ENCODE measurements at regions not wholly inside any gene's neighbourhood (a gene's known extent, or its start where the extent isn't known, plus 50 kb on each side); places are given as distances from the start of the nearest gene placed in this dataset.

DNA sequence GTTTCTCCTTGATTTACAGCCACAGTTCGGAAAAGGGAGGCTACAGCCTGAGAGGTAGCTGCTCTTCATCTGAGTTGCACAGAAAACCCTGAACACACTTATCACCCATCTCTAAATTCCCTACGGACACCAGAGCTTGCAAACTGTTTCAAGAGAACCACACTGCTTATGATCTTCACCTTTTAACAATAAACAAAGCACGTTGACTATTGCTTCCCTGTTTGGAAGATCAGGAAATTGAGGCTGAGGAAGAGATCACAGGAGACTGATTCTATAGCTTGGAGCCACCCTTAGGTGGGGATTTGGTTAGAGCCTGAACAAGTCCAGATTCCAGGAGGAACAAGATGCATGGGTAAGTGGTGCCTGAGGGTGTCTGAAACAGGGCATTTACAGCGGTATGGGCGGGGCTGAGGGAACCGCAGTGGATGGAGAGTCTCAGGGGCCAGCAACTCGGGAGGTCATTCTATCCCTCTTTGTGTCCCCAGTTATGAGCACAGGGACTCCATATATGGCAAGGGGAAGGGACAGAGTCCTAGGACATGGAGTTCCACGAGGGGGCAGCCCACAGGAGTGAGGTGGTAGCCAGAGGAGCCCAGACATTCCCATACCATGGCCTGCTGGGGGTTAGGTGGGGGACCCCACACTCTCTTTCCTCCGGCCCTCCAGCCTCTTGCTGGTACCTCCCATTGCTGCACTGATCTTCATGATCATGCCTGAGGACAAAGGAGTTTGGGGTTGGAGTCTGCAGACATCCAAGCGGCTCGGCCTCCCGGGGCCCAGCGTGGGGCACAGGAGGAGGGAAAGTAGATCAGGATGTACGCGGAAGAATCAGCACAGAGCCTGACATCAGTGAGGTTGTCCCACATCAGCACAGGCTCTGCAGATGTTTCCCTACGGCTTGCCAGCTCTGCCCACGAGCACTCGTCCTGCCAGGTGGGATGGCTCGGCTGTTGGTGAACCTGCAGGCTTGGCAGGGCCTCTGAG is 162.3 kb upstream of the ZNF536 start:
- H3K36me3 ChIP-seq (ENCODE audit: control insufficient read depth, insufficient read depth, low read length) = no peaks in the 10 kb centered on the region
- no peaks in the 10 kb centered on the region for H3K4me1 ChIP-seq (ENCODE audit: control insufficient read depth, insufficient read depth, low read length)
- H3K27ac ChIP-seq (ENCODE audit: insufficient read depth, low read depth, low read length, poor library complexity, severe bottlenecking) = no peak overlapping the region
- no peak overlapping the region for H3K4me3 ChIP-seq (ENCODE audit: insufficient read depth, low read depth, low read length)
- H3K27me3 ChIP-seq (ENCODE audit: control insufficient read depth, insufficient read depth, low read length, poor library complexity, severe bottlenecking) = no peaks in the 10 kb centered on the region
- WGBS, 2 experiments = 85% methylated on average over 19 of the region's 19 CpGs
- no peaks in the 10 kb centered on the region for H3K9me3 ChIP-seq (ENCODE audit: control insufficient read depth, low read length)

DNA sequence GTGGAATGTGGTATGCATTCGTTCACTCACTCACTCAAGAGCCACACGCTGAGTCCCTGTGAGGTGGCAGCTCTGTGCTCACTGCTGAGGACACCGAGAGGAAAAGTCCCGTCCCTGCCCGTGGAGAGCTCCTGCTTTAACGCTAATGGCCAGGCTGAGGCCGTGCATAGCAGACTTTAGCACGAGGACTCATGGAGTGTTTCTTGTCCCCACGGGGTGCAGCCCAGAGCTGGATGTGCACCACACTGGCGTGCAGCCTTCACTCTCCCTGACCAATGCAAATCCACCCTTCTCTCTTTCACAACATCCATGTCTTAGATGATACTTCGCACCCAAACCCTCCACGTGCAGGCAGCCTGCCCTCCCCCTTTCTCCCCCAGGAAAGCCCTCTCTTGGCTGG is 159.6 kb upstream of the ZNF536 start:
- 80 to 86% methylated on average over 12 of the region's 12 CpGs for WGBS, 2 experiments
- H3K4me3 ChIP-seq (ENCODE audit: insufficient read depth, low read depth, low read length) = no peak overlapping the region
- H3K9me3 ChIP-seq (ENCODE audit: control insufficient read depth, low read length) = no peaks in the 10 kb centered on the region
- H3K4me1 ChIP-seq (ENCODE audit: control insufficient read depth, insufficient read depth, low read length) = no peaks in the 10 kb centered on the region
- no peaks in the 10 kb centered on the region for H3K36me3 ChIP-seq (ENCODE audit: control insufficient read depth, insufficient read depth, low read length)
- H3K27ac ChIP-seq (ENCODE audit: insufficient read depth, low read depth, low read length, poor library complexity, severe bottlenecking) = no peak overlapping the region
- no peaks in the 10 kb centered on the region for H3K27me3 ChIP-seq (ENCODE audit: control insufficient read depth, insufficient read depth, low read length, poor library complexity, severe bottlenecking)

DNA sequence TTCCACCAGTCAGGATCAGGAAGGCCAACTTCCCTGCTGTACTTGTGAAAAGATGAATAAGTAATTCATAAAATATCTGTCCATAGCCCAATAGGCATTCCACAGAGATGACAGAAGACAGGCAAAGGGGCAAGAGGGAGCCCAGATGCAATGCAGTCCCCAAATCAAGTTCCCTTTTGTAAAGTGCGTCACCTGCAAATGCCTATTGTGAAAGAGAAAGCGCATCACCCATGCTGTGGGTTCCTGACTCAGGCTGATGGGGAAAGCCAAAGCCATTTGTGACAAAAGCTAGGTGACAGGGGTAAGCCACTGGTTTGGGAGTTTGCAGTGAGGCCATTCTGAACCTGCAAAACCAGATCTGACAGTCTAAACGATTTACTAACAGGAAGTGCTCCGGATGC is 157.5 kb upstream of the ZNF536 start:
- Histone ChIP-seq H3K9me3 (ENCODE audit: control insufficient read depth, low read length) (no peaks in the 10 kb centered on the region), H3K27me3 (ENCODE audit: control insufficient read depth, insufficient read depth, low read length, poor library complexity, severe bottlenecking) (no peaks in the 10 kb centered on the region), H3K36me3 (ENCODE audit: control insufficient read depth, insufficient read depth, low read length) (no peaks in the 10 kb centered on the region), H3K4me1 (ENCODE audit: control insufficient read depth, insufficient read depth, low read length) (no peaks in the 10 kb centered on the region), H3K4me3 (ENCODE audit: insufficient read depth, low read depth, low read length) (no peak overlapping the region), H3K27ac (ENCODE audit: insufficient read depth, low read depth, low read length, poor library complexity, severe bottlenecking) (no peak overlapping the region)
- WGBS, 2 experiments = 67 to 74% methylated on average over 4 of the region's 4 CpGs

DNA sequence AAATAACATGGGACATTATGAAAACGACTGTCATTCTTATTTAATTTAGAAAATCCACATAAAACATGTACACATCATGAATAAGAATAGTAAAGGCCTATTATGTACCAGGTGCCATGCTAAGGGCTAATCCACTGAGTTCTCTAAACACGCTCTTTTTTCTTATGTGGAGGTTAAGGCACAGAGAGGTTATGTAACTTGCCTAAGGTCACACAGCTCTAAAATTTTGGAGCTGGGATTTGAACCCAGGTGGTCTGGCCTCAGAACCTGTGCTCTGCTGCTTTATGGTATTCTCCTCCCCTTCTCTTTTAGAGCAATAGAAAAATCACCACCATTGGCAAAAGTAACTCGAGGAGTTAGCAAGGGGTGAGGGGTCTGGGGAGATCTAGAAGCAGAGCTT is 156.9 kb upstream of the ZNF536 start:
- H3K4me1 ChIP-seq (ENCODE audit: control insufficient read depth, insufficient read depth, low read length) = no peaks in the 10 kb centered on the region
- 84 to 99% methylated on average over 3 of the region's 3 CpGs for WGBS, 2 experiments
- no peaks in the 10 kb centered on the region for H3K27me3 ChIP-seq (ENCODE audit: control insufficient read depth, insufficient read depth, low read length, poor library complexity, severe bottlenecking)
- no peaks in the 10 kb centered on the region for H3K9me3 ChIP-seq (ENCODE audit: control insufficient read depth, low read length)
- no peak overlapping the region for H3K27ac ChIP-seq (ENCODE audit: insufficient read depth, low read depth, low read length, poor library complexity, severe bottlenecking)
- H3K4me3 ChIP-seq (ENCODE audit: insufficient read depth, low read depth, low read length) = no peak overlapping the region
- H3K36me3 ChIP-seq (ENCODE audit: control insufficient read depth, insufficient read depth, low read length) = no peaks in the 10 kb centered on the region

- Histone ChIP-seq H3K4me3 (ENCODE audit: insufficient read depth, low read depth, low read length) (no peak overlapping the region), H3K4me1 (ENCODE audit: control insufficient read depth, insufficient read depth, low read length) (no peaks in the 10 kb centered on the region), H3K36me3 (ENCODE audit: control insufficient read depth, insufficient read depth, low read length) (no peaks in the 10 kb centered on the region), H3K27ac (ENCODE audit: insufficient read depth, low read depth, low read length, poor library complexity, severe bottlenecking) (no peak overlapping the region), H3K27me3 (ENCODE audit: control insufficient read depth, insufficient read depth, low read length, poor library complexity, severe bottlenecking) (peaks cover 4% of the 10 kb centered on the region), H3K9me3 (ENCODE audit: control insufficient read depth, low read length) (no peaks in the 10 kb centered on the region)
- WGBS, 2 experiments = 85 to 93% methylated on average over 4 of the region's 4 CpGs
Observed at GRCh38 chr19:30216453-30216852, 155.7 kb upstream of the ZNF536 start.

- H3K27ac ChIP-seq (ENCODE audit: insufficient read depth, low read depth, low read length, poor library complexity, severe bottlenecking) = no peak overlapping the region
- H3K9me3 ChIP-seq (ENCODE audit: control insufficient read depth, low read length) = no peaks in the 10 kb centered on the region
- no peaks in the 10 kb centered on the region for H3K4me1 ChIP-seq (ENCODE audit: control insufficient read depth, insufficient read depth, low read length)
- H3K27me3 ChIP-seq (ENCODE audit: control insufficient read depth, insufficient read depth, low read length, poor library complexity, severe bottlenecking) = peaks cover 14% of the 10 kb centered on the region
- H3K36me3 ChIP-seq (ENCODE audit: control insufficient read depth, insufficient read depth, low read length) = no peaks in the 10 kb centered on the region
- 89 to 90% methylated on average over 5 of the region's 5 CpGs for WGBS, 2 experiments
- no peak overlapping the region for H3K4me3 ChIP-seq (ENCODE audit: insufficient read depth, low read depth, low read length)
Observed at GRCh38 chr19:30217461-30217860, 154.7 kb upstream of the ZNF536 start.

DNA sequence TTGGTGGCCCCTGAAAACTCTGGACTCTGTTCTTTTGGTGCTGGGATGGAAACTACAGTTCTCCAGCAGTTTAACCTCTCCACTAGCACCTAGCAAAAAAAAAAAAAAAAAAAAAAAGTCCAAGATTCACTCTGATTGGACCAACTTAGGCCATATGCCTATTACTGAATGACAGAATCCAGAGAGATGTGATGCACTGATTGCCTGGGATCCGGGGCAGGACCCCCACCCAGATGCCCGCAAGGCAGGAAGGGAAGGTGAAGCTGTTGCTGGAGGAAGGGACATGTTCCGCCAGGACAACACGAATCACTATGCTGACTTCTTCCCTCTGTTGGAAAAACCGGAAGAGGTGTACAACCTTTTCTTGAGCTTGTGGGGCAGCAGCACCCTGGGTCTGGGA is 152.5 kb upstream of the ZNF536 start:
- WGBS, 2 experiments = 93 to 94% methylated on average over 5 of the region's 5 CpGs
- peaks cover 37% of the 10 kb centered on the region for H3K27me3 ChIP-seq (ENCODE audit: control insufficient read depth, insufficient read depth, low read length, poor library complexity, severe bottlenecking)

GRCh38 chr19:30221176-30221575 is 151.0 kb upstream of the ZNF536 start:
- WGBS, 2 experiments = 92 to 94% methylated on average over 6 of the region's 6 CpGs
- H3K27me3 ChIP-seq (ENCODE audit: control insufficient read depth, insufficient read depth, low read length, poor library complexity, severe bottlenecking) = peaks cover 51% of the 10 kb centered on the region
- H3K9me3 ChIP-seq (ENCODE audit: control insufficient read depth, low read length) = no peaks in the 10 kb centered on the region
- no peak overlapping the region for H3K4me3 ChIP-seq (ENCODE audit: insufficient read depth, low read depth, low read length)
- H3K4me1 ChIP-seq (ENCODE audit: control insufficient read depth, insufficient read depth, low read length) = peaks cover 7% of the 10 kb centered on the region
- H3K36me3 ChIP-seq (ENCODE audit: control insufficient read depth, insufficient read depth, low read length) = no peaks in the 10 kb centered on the region
- H3K27ac ChIP-seq (ENCODE audit: insufficient read depth, low read depth, low read length, poor library complexity, severe bottlenecking) = no peak overlapping the region

More for the DNA sequence above, 152.5 kb upstream of the ZNF536 start:
- H3K9me3 ChIP-seq (ENCODE audit: control insufficient read depth, low read length) = no peaks in the 10 kb centered on the region
- H3K4me3 ChIP-seq (ENCODE audit: insufficient read depth, low read depth, low read length) = no peak overlapping the region
- no peaks in the 10 kb centered on the region for H3K36me3 ChIP-seq (ENCODE audit: control insufficient read depth, insufficient read depth, low read length)
- H3K4me1 ChIP-seq (ENCODE audit: control insufficient read depth, insufficient read depth, low read length) = no peaks in the 10 kb centered on the region
- no peak overlapping the region for H3K27ac ChIP-seq (ENCODE audit: insufficient read depth, low read depth, low read length, poor library complexity, severe bottlenecking)

DNA sequence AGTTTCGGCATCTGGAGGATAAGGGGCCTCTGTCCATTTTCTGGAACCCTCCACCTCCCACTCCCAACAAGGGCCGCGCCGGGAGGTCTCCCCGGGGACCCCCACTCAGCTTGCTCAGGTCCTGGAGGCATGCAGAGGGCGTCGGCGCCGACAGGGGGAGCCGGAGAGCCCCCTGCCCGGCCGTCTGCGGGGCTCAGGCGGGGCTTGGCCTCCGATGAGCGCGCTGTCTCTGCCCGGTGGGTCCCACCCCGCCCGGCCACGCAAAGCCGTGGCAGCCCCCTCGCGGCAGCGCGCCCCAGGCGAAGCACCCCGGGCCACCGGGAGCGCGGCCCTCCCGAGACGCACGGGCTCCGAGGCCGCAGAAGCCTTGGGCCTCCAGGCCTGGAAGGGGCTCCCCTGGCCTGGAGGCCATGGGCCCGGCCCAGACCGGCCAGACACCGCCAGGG is 149.7 kb upstream of the ZNF536 start:
- H3K9me3 ChIP-seq (ENCODE audit: control insufficient read depth, low read length) = no peaks in the 10 kb centered on the region
- no peak overlapping the region for H3K27ac ChIP-seq (ENCODE audit: insufficient read depth, low read depth, low read length, poor library complexity, severe bottlenecking)
- peaks cover 64% of the 10 kb centered on the region for H3K27me3 ChIP-seq (ENCODE audit: control insufficient read depth, insufficient read depth, low read length, poor library complexity, severe bottlenecking)
- H3K4me3 ChIP-seq (ENCODE audit: insufficient read depth, low read depth, low read length) = no peak overlapping the region
- WGBS, 2 experiments = 4% methylated on average over 39 of the region's 39 CpGs
- H3K4me1 ChIP-seq (ENCODE audit: control insufficient read depth, insufficient read depth, low read length) = peaks cover 14% of the 10 kb centered on the region
- no peaks in the 10 kb centered on the region for H3K36me3 ChIP-seq (ENCODE audit: control insufficient read depth, insufficient read depth, low read length)

DNA sequence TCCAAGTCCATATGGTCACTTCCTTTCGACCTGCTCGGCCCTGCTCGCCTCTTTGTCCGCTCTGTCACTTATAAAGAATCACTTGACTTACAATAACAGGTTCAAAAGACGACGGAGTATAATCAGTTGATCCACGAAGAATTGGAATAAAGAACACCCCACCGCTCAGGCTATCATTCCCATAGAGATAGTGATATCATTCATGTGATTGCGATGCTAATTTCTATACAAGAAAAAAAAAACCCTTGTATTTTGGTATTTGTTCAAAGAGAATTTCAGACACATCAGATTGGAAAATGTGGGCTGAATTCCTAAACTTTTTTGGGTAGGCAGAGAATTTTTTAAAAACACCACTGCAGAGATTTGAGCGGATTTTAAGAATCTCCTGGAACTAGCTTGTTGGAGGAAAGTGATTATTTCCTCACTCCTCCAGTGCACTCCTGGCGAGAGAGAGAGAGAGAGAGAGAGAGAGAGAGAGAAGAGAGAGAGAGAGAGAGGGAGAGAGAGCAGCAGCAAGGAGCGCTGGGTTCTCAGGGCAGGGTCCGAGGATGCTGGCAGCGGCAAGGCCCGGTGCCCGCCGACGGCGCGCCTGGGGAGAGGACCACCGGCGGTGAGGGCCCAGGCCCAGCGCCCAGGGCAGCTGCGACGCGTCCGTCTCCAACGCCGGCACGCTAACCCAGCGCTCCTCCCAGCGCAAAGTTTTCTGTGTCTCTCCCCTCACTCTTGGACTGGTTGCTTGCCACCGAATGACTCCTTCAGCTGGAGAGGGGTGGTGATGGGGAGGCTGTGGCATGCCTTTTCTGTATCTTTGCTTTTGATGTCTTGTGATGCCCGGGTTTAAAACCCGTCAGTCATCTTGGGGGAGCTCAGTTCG is 149.0 kb upstream of the ZNF536 start:
- Histone ChIP-seq H3K4me3 (ENCODE audit: insufficient read depth, low read depth, low read length) (no peak overlapping the region), H3K27me3 (ENCODE audit: control insufficient read depth, insufficient read depth, low read length, poor library complexity, severe bottlenecking) (peaks cover 72% of the 10 kb centered on the region), H3K36me3 (ENCODE audit: control insufficient read depth, insufficient read depth, low read length) (no peaks in the 10 kb centered on the region), H3K4me1 (ENCODE audit: control insufficient read depth, insufficient read depth, low read length) (peaks cover 14% of the 10 kb centered on the region), H3K9me3 (ENCODE audit: control insufficient read depth, low read length) (no peaks in the 10 kb centered on the region), H3K27ac (ENCODE audit: insufficient read depth, low read depth, low read length, poor library complexity, severe bottlenecking) (no peak overlapping the region)
- WGBS, 2 experiments = 2 to 3% methylated on average over 34 to 35 of the region's 36 CpGs

Data from ectodermal cell (in vitro differentiated cells).